K562 (cell line): ENCODE measurements at regions not wholly inside any gene's neighbourhood (a gene's known extent, or its start where the extent isn't known, plus 50 kb on each side); places are given as distances from the start of the nearest gene placed in this dataset.
A peak's percentile ranks its signal among the peaks of the same experiment; 100 is the strongest.

Experiments used
- HNRNPH1 ChIP-seq: fragments of 200-400 bp; formaldehyde crosslinking; optimal IDR thresholded peaks from 2 replicates; pipeline ENCODE3; 2017; ENCODE audit warnings: low read depth, mild to moderate bottlenecking, low read length, moderate library complexity
- IRF1 ChIP-seq: sonication (generic); formaldehyde crosslinking; IDR thresholded peaks from 2 replicates; pipeline ENCODE4 v1.8.0; 2022; ENCODE audit warnings: missing genetic modification reagents, mild to moderate bottlenecking, borderline replicate concordance
- JUN ChIP-seq, 2 experiments: sonication (generic) in 1 of 2; formaldehyde crosslinking in 1 of 2; IDR thresholded peaks; 2 replicates each; pipeline versions ENCODE4 v1.6.1 to v1.8.0; 2012 to 2022; ENCODE audit warnings: borderline replicate concordance in 2 of 2, mild to moderate bottlenecking in 2 of 2, improper control_type of control experiment in 1 of 2, low read depth in 1 of 2, low read length in 1 of 2, missing genetic modification reagents in 1 of 2
- KAT7 ChIP-seq: sonication (generic); formaldehyde crosslinking; IDR thresholded peaks from 2 replicates; pipeline ENCODE4 v1.8.0; 2022; ENCODE audit warnings: missing genetic modification reagents, mild to moderate bottlenecking, borderline replicate concordance
- NFXL1 ChIP-seq: fragments of 450-650 bp; formaldehyde crosslinking; IDR thresholded peaks from 2 replicates; pipeline ENCODE4 v1.4.0; 2021; ENCODE audit warnings: mild to moderate bottlenecking
- NR2C1 ChIP-seq, 2 experiments: fragments of 450-650 bp; IDR thresholded peaks; 2 replicates each; pipeline ENCODE4 v1.6.1; 2017; ENCODE audit warnings: mild to moderate bottlenecking in 2 of 2, antibody characterized with exemption in 1 of 2, inconsistent platforms in 1 of 2, missing compliant biosample characterization in 1 of 2, missing genetic modification characterization in 1 of 2
- RBM34 ChIP-seq: fragments of 200-400 bp; formaldehyde crosslinking; IDR thresholded peaks from 2 replicates; pipeline ENCODE4 v1.6.1; 2018; ENCODE audit warnings: low read length, borderline replicate concordance; ENCODE audit not compliant: insufficient read depth
- SIN3B ChIP-seq: fragments of 450-650 bp; IDR thresholded peaks from 2 replicates; pipeline ENCODE4 v1.6.1; 2017; ENCODE audit warnings: low read depth, mild to moderate bottlenecking, moderate library complexity
- SIRT6 ChIP-seq: IDR thresholded peaks from one replicate; pipeline ENCODE4 v1.6.1; 2012; ENCODE audit warnings: low read depth, mild to moderate bottlenecking, control low read depth, inconsistent platforms, low read length, moderate library complexity
- TBP ChIP-seq: optimal IDR thresholded peaks from 2 replicates; pipeline ENCODE3; 2011; ENCODE audit warnings: low read depth, low read length, improper control_type of control experiment
- THRA ChIP-seq: fragments of 450-650 bp; IDR thresholded peaks from 2 replicates; pipeline ENCODE4 v1.6.1; 2017; ENCODE audit warnings: mild to moderate bottlenecking, moderate library complexity
- YBX1 ChIP-seq: fragments of 450-650 bp; IDR thresholded peaks from 2 replicates; pipeline ENCODE4 v1.7.1; 2016; ENCODE audit warnings: mild to moderate bottlenecking
- ZBTB40 ChIP-seq, 2 experiments: fragments of 450-650 bp in 1 of 2; sonication (generic) in 1 of 2; formaldehyde crosslinking in 1 of 2; IDR thresholded peaks; 2 replicates each; pipeline versions ENCODE4 v1.7.1 to v1.9.0; 2016 to 2022; ENCODE audit warnings: inconsistent platforms in 1 of 2, mild to moderate bottlenecking in 1 of 2, missing genetic modification reagents in 1 of 2

GRCh38 chr15:89399238-89400115 is 64.9 kb upstream of the POLG start (continued):
- TF ChIP-seq ZBTB40 (IDR thresholded peaks at IDR 0.05) (peak; percentile 64), ZBTB40 (CRISPR knock-in tag; IDR thresholded peaks at IDR 0.05) (no peak), IRF1 (no peak), TBP (no peak), SIRT6 (no peak), NFXL1 (CRISPR knock-in tag) (no peak), HNRNPH1 (no peak), RBM34 (no peak), NR2C1 (IDR thresholded peaks at IDR 0.05) (no peak), NR2C1 (tag; IDR thresholded peaks at IDR 0.05) (no peak), SIN3B (no peak), JUN (IDR thresholded peaks at IDR 0.05; ENCODE audit: borderline replicate concordance, low read depth, low read length) (no peak), JUN (CRISPR knock-in tag; IDR thresholded peaks at IDR 0.05; ENCODE audit: borderline replicate concordance) (no peak), KAT7 (CRISPR knock-in tag) (no peak), YBX1 (no peak), THRA (no peak)
